PFSK-1 (cell line): ENCODE measurements at regions not wholly inside any gene's neighbourhood (a gene's known extent, or its start where the extent isn't known, plus 50 kb on each side); places are given as distances from the start of the nearest gene placed in this dataset.

Experiments used
- REST ChIP-seq, 2 experiments: IDR thresholded peaks; 2 replicates each; pipeline versions ENCODE4 v1.6.1 to v1.8.0; 2011 to 2012; ENCODE audit warnings: low read depth in 2 of 2, low read length in 2 of 2, control low read depth in 1 of 2, inconsistent platforms in 1 of 2, mild to moderate bottlenecking in 1 of 2, moderate library complexity in 1 of 2; ENCODE audit not compliant: insufficient read depth in 1 of 2
- SIN3A ChIP-seq: IDR thresholded peaks from 2 replicates; pipeline ENCODE4 v1.6.1; 2012; ENCODE audit warnings: mild to moderate bottlenecking, low read length, moderate library complexity, borderline replicate concordance; ENCODE audit not compliant: insufficient read depth
- TAF1 ChIP-seq: IDR thresholded peaks from 2 replicates; pipeline ENCODE4 v1.6.1; 2012; ENCODE audit warnings: low read length, control low read depth, borderline replicate concordance; ENCODE audit not compliant: insufficient read depth

- TF ChIP-seq SIN3A (no peak), REST (IDR thresholded peaks at IDR 0.05; ENCODE audit: insufficient read depth in 1 of 2, low read depth in 2 of 2, low read length in 2 of 2) (no peak), TAF1 (no peak)
These were observed 71.0 kb upstream of the CDKN3 start for GRCh38 chr14:54325766-54326165.
